GM19463 (cell line): ENCODE measurements at regions not wholly inside any gene's neighbourhood (a gene's known extent, or its start where the extent isn't known, plus 50 kb on each side); places are given as distances from the start of the nearest gene placed in this dataset.

Experiments used
- ATAC-seq: cut with Tn5 transposase; IDR thresholded peaks from one replicate; pipeline ENCODE4 v1.9.1; 2021; ENCODE audit warnings: mild to moderate bottlenecking, moderate library complexity; ENCODE audit not compliant: unreplicated experiment

GRCh38 chr10:44326474-44327030 lies 58.3 kb downstream of the CXCL12 start:
- no peak for ATAC-seq

GRCh38 chr10:44325596-44326307 lies 59.1 kb downstream of the CXCL12 start:
- ATAC-seq: no peak

GRCh38 chr10:44325157-44325556 lies 59.7 kb downstream of the CXCL12 start:
- no peak for ATAC-seq

GRCh38 chr10:44323838-44324237 lies 61.1 kb downstream of the CXCL12 start:
- ATAC-seq: no peak

- ATAC-seq: no peak
These were observed 62.8 kb downstream of the CXCL12 start for GRCh38 chr10:44322137-44322536.

GRCh38 chr10:44320756-44321155 lies 64.1 kb downstream of the CXCL12 start:
- ATAC-seq: no peak

- no peak for ATAC-seq
These were observed 67.0 kb downstream of the CXCL12 start for GRCh38 chr10:44317856-44318255.

- no peak for ATAC-seq
These were observed 68.0 kb downstream of the CXCL12 start for GRCh38 chr10:44316922-44317215.

GRCh38 chr10:44316187-44316921 lies 68.5 kb downstream of the CXCL12 start:
- ATAC-seq: peak; percentile 50

- no peak for ATAC-seq
These were observed 70.0 kb downstream of the CXCL12 start for GRCh38 chr10:44314802-44315460.

GRCh38 chr10:44313761-44314165 lies 71.1 kb downstream of the CXCL12 start:
- no peak for ATAC-seq

GRCh38 chr10:44312401-44312800 lies 72.5 kb downstream of the CXCL12 start:
- no peak for ATAC-seq

GRCh38 chr10:44311563-44312051 lies 73.3 kb downstream of the CXCL12 start:
- no peak for ATAC-seq

- ATAC-seq: peak; percentile 85
These were observed 73.9 kb downstream of the CXCL12 start for GRCh38 chr10:44310762-44311562.

GRCh38 chr10:44309939-44310761 lies 74.7 kb downstream of the CXCL12 start:
- ATAC-seq: no peak

- no peak for ATAC-seq
These were observed 75.5 kb downstream of the CXCL12 start for GRCh38 chr10:44309361-44309760.

- no peak for ATAC-seq
These were observed 76.0 kb downstream of the CXCL12 start for GRCh38 chr10:44308935-44309334.

- ATAC-seq: peak; percentile 27
These were observed 77.2 kb downstream of the CXCL12 start for GRCh38 chr10:44307691-44308090.

GRCh38 chr10:44306762-44307161 lies 78.1 kb downstream of the CXCL12 start:
- no peak for ATAC-seq

- ATAC-seq: no peak
These were observed 78.7 kb downstream of the CXCL12 start for GRCh38 chr10:44306147-44306710.
